Activated CD8-positive, alpha-beta memory T cell treated with anti-CD3 and anti-CD28 coated beads, Interleukin-2, amount 50 U/mL, for 24 hours (primary cell): ENCODE measurements at regions not wholly inside any gene's neighbourhood (a gene's known extent, or its start where the extent isn't known, plus 50 kb on each side); places are given as distances from the start of the nearest gene placed in this dataset.

Source experiments
- DNase-seq: peaks from one replicate; pipeline ENCODE4 v3.0.0-alpha.2; 2020; ENCODE audit errors: extremely low read depth

DNA sequence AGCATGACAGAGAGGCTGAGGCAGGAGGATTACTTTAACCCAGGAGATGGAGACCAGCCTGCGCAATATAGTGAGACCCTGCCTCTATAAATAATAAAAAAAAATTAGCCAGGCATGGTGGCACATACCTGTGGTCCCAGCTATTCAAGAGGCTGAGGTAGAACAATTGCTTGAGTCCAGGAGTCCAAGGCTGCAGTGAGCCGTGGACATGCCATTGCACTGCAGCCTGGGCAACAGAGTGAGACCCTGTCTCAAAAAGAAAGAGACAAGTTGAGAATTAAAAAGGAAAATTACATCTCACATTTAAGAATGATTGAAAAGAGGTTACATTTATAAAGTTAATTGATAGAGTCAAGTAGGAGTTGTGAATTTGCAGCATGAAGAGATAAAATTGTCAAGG, 91.4 kb upstream of the TMPO start:
- DNase-seq = no peak

DNA sequence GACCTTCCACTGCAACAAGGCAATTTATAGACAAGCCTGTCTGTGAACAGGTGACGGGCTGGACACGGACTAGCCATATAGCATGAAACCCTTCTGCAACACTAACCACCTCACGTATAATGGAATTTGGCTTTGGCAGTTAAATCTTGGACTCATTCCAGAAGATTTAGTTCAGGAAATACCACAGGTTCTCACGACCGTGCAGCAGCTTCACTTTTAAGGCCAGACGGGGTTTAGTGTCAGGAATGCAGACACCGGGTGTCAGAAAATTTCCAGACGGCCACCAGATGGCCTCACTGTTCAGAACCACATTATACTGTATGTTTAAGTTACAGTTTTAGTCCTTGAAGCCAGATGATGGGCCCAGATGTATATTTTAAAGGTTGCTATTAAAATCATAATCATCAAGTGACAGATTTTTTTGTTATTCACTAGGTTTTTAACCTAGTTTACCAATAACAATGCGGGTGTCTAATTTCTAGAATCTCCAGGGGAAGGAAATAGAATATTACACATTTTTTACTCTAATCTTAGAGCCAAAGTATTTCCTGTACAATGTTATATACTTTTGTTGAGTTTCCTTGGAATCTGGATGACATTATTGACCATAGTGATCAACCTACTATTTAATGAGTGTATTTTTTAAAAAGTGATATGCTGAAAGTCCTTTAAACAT, 90.5 kb upstream of the TMPO start:
- DNase-seq = peak; percentile 5

DNA sequence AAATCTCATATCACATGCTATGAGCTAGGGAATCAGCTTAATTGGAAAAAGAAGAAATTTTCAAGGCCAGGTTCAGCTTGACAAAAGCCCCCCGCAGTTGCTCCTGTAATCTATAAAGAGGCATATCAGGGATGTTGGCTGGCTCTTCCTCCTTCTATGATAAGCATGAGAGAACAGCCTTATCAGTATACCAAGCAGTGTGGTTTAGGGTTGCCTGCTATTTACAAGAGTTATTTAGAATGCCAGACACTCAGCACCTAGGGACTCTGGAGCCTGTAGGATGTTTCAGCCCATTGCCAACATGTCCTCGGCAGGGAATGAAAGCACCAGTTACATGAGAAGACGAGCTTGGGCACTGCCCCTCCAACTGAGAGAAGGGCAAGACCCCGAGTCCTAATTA, 89.5 kb upstream of the TMPO start:
- no peak for DNase-seq

DNA sequence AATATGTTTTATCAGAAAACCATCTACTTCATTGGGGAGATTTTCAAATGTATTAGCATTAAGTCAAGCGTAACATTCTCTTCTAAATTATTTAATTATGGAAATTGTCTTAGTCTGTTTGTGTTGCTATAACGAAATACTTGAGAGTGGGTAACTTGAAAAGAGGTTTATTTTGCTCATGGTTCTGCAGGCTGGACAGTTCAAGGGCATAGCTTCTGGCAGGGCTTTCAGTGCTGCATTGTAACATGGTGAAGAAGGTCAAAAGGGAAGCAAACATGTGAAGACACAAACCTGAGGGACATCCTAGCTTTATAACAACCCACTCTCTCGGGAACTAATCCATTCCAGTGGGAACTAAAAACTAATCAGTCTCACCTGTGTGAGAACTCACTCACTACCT, 84.3 kb upstream of the TMPO start:
- no peak for DNase-seq

DNA sequence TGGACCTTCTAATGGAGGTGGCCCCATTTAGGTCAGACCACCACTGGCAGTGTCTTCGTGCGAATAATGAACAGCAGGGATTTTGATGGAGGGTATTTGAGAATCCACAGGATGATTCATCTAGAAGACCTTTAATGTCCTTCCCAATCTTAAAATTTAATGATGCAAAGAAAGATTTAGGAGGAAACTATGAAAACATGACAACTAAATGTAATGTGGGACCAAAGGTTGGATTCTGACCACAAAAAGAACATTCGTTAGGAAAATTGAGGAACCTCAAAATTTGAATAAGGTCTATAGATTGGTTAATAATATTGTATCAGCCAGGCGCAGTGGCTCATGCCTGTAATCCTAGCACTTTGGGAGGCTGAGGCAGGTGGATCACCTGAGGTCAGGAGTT, 78.2 kb upstream of the TMPO start:
- DNase-seq = no peak

DNA sequence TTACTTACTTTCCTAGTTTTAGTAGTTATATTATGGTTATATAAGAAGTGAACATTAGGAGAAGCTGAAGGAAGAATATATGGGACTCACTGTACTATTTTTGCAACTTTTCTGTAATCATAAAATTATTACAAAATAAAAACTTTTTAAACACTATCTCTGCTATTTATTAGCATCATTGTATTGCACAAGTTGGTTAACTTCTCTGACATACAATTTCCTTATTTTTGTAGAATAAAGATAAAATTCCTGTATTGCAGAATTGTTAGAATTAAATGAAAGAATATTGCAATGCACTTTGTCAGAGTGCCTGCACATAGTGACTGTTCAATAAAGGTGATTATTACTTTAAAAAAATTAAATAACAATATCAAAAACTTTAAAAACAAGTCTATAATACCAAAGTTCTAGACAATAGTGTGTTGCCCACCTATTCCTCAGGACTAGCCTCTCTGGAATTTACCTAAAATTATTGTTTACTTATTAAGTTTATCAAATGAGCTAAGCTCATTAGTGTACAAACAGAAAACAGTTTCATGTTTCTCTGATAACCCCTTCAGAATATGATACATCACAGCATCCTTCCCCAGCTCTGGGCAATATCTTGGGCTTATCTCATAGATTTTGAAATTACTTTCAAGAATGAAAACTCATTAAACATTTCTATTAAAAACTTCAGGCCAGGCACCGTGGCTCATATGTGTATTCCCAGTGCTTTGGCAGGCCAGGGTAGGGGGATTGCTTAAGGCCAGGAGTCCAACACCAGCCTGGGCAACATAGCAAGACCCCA, 77.4 kb upstream of the TMPO start:
- DNase-seq = no peak

DNA sequence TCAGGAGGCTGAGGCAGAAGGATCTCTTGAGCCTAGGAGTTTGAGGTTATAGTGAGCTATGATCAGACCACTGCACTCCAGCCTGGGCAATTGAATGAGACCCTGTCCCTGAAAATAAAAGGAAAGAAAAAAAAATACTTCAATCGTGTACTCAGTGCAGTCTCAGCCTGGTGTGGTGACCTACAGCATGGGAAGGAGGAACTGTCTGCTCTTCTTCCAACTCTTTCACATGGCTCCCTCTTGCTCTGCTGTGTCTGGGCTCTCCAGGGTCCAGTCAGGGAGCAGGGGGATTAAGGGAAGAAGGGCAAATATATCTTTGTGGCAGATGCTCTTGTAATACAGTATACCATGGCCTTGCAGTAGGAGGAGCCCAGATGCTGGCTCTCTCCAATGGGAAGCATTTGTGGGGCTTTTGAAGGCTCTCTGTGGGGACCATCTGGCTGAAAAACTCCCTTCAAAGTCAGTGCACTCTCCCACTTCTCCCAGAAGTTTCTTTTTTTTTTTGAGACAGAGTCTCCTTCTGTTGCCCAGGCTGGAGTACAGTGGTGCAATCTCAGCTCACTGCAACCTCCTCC, 76.6 kb upstream of the TMPO start:
- DNase-seq = no peak

DNA sequence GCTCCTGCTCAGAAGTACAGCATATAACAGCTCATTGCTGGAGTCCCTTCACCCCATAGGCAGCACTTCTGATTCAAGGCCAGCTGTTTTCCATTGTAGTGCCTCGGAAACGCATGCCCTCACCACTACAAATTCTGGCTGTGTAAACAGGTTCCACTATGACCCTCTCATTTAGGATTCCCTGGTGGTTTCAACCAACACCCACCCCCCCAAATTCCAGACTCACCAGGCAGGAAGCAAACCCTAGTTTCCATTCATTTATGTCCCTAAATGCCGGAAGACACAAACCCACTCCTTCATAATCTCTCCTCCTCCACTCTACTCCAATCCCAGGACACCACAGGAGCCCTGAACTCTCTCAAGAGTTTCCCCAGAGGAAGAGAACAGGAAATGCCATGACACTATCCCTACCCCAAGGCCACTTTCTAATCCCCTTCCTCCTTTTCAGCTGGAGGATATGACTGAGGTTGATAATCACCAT, 75.9 kb upstream of the TMPO start:
- no peak for DNase-seq

DNA sequence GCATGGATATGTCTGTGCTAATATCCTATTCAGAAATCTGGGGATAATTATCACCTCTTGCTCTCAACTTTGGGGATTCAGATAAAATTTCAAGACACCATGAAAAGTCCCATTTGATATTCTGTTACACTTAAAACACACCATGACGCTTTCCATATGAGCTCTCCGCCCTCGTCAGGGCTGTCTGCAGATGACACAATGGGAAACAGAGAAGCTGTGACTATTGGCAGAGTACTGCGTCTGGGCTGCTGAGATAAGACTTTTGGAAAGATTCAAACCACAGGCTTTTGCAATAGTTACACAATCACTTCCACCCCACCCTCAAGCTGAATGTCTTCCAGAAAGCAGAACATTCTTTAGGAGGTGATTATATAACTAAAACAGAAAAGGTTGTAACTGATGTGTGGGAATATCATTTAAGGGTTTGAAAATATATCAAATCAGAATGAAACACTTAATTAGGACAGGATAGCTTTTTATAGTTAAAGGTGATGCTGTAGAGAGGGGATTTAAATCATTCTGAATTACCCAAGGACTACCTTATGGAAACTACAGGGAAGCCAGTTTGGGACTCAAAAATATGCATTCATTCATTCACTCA, 75.3 kb upstream of the TMPO start:
- no peak for DNase-seq

DNA sequence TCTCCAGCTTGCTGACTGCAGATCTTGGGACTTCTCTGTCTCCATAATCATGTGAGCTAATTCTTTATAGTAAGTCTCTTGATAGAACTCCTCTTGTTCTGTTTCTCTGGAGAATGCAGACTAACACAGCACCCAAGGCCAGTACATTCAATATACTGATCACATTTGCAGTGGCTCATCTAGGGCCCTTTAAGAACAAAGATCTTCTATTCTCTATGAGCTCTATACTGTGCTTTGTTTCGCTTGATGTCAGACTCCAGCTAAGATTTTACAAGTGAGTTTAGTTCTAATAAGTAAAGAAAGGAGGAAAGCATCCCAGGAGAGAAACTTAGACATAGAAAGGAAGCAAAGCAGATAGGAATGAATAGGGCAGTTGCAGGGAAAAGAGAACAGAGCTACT, 69.3 kb upstream of the TMPO start:
- DNase-seq = no peak

DNA sequence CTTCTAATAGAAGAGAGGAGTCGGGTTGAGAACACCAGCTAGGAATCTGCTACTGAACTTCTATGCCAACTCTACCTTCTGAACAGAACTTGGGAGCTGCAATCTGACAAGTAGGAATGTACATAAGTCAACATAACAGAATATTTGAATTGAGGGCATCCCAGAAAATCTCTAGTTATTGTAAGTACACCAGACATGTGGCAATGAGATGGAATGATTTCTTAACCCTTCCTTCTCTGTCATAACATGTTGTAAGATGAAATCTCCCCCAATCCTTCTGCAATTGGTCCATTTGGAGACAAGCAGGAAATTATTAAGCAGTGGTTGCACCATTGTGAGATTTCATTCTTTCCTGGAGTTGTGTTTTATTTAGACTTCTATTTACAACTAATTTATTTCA, 68.7 kb upstream of the TMPO start:
- DNase-seq = no peak

DNA sequence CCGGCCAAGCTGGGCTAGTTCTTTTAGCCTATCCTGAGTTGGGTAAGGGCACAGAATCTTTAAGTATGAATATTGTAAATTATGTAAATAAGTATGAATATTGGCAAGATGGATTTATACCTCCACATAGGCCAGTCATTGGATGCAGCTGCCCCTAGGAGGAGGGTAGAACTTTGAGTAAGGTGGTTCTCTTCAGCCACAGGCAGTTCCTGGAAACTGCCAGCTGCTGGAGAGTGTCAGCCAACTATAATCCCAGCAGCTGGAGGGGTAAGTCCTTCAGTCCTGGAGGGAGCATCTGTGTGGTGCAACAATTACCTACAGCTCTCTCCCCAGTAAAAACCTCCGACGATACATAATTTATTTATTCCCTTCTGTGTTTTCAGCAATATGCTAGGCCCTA, 65.8 kb upstream of the TMPO start:
- DNase-seq = no peak

DNA sequence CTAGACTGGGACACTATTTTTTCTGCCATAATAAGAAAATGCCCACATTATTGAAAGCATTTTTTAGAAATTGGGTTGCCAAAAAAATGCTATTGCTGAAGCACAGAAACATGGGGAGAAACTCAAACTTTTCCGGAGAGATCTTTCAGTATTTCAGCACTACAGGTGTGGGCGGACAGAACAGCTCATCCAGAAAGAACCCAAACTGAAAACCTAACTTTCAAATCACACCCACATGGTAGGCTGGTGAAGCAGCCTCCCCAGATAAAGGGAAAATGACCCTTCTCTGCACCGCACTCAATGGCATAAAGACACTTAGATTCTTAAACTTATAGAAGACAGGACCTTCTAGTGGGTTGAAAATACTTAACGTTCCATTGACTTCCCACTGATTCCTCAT, 62.3 kb upstream of the TMPO start:
- no peak for DNase-seq

DNA sequence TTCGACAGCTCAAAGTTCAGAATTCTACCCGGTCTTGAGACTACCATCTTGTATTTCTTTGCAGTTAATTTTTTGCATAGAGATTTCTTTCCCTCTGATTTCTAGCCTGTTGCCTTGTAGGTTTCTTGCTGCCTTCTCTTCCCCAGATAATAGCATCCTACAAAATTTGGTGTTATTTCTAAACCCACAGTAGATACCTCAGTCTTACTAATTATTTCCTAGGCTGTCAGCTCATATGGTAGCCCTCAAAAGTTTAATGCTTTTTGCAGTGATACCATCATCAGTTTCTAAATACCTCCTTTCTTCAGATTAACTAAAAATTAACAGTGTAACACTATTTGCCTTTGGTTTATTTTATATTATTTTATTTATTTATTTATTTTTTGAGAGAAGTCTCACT, 61.9 kb upstream of the TMPO start:
- no peak for DNase-seq

DNA sequence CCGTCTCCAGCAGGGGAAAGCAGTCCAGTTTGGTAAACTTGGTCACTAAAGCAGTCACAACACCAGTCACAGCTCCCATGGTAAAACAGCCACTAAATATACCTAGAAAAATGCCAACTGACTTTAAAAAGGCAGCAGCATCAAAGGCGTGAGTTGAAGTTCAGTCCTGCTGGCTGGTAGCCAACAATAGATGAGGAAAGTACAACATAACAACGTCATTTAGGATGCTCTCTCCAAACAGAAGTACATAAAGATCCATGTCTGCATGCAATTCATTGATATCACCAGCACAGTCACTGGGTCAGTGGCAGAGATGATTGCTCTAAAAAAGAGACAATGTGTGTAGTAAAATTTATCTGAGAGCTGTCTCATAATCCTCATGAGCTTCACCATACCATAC, 59.3 kb upstream of the TMPO start:
- DNase-seq = no peak

DNA sequence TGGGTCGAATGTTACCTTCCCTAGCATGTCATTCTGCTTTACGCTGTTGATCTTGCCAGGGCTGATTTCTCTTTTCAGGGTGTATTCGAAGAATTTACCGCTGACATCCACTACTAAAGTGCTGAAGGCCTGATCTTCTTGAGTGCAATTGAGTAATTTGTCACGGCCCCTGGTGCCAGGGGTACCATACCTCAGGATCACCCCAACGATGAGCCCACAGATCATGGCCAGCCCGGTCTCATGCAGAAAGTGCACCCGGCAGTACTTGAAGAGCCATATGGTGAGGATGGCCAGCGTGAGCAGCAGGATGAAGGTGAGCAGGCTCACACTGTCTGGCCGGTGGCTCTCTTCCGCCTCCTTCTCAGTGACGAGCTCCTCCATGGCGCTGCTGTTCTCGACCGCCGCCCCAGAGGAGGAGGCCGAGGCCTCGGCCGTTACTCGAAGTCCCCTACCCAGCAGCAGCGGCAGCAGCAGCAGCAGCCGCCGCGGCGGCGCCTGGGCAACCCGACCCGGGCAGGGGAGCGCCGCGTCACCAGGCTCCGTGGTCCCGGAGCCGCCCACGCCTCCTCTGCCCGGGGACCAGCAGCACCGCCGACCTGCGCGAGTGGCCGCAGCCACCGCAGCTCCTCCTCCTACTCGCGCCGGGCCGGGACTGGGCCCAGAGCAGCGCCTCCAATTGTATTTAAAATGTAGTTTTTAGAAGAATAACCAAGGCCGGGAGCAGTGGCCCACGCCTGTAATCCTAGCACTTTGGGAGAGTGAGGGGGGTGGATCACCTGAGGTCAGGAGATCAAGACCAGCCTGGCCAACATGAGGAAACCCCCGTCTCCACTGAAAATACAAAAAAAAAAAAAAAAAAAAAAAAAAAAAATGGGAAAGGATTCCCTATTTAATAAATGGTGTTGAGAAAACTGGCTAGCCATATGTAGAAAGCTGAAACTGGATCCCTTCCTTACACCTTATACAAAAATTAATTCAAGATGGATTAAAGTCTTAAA, 58.5 kb upstream of the TMPO start:
- no peak for DNase-seq

DNA sequence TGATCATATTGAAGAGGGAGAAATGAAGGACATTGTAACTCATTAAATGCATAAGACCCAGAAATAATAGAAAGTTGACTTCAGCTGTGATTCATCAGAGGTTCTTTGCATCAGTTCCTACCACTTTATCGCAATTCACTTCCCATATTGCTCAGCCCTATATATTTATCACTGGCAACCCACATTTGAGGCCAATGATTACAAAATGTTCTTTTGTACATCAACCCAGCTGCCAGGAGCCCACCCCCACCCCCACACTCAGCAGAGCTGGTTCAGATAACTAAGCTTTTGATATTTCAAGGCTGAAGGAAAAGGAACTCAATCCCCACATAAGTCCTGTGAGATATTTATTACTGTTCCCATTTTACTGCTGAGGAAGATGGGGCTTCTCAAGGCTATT, 51.2 kb upstream of the TMPO start:
- no peak for DNase-seq

DNA sequence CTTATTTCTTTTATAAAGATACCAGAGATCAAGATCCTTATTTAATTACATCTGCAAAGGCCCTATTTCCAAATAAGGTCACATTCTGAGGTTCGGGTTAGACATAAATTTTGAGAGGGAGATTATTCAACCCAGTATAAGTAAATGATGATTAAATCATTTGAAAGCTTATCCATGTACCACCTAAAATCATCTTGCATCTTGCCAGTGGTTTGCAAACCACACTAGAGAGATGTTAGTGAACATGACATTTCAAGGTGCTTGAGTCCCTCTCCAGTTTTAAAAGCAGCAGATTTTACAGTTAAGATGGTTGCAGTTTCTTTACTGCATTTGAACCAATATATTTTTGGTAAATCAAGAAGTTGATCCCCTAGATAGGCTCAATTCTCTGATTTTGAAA, 49.9 kb upstream of the TMPO start:
- DNase-seq = no peak
